ENCODE measurements at regions not wholly inside any gene's neighbourhood (a gene's known extent, or its start where the extent isn't known, plus 50 kb on each side); places are given as distances from the start of the nearest gene placed in this dataset.
A peak's percentile ranks its signal among the peaks of the same experiment; 100 is the strongest.

- DNase-seq (ENCODE audit: low read depth in 2 of 2), result peak in 1 of 2 experiments; percentile 1
Observed at GRCh38 chr3:177597311-177598096, 400.2 kb upstream of the TBL1XR1 start.

GRCh38 chr3:177598097-177598833 is 401.0 kb upstream of the TBL1XR1 start:
- no peak for DNase-seq (ENCODE audit: low read depth in 2 of 2)

- DNase-seq (ENCODE audit: low read depth in 2 of 2), result no peak
Observed at GRCh38 chr3:177599326-177599725, 402.0 kb upstream of the TBL1XR1 start.

- DNase-seq (ENCODE audit: low read depth in 2 of 2), result no peak
Observed at GRCh38 chr3:177599837-177600236, 402.6 kb upstream of the TBL1XR1 start.

GRCh38 chr3:177600411-177600810 is 403.1 kb upstream of the TBL1XR1 start:
- no peak for DNase-seq (ENCODE audit: low read depth in 2 of 2)

- no peak for DNase-seq (ENCODE audit: low read depth in 2 of 2)
Observed at GRCh38 chr3:177601152-177601551, 403.9 kb upstream of the TBL1XR1 start.

GRCh38 chr3:177602601-177603147 is 405.4 kb upstream of the TBL1XR1 start:
- no peak for DNase-seq (ENCODE audit: low read depth in 2 of 2)

GRCh38 chr3:177603148-177603603 is 405.9 kb upstream of the TBL1XR1 start:
- DNase-seq (ENCODE audit: low read depth in 2 of 2), result no peak

GRCh38 chr3:177604181-177604580 is 406.9 kb upstream of the TBL1XR1 start:
- no peak for DNase-seq (ENCODE audit: low read depth in 2 of 2)

- DNase-seq (ENCODE audit: low read depth in 2 of 2), result no peak
Observed at GRCh38 chr3:177606891-177607290, 409.6 kb upstream of the TBL1XR1 start.

GRCh38 chr3:177607589-177607988 is 410.3 kb upstream of the TBL1XR1 start:
- DNase-seq (ENCODE audit: low read depth in 2 of 2), result no peak

GRCh38 chr3:177608443-177608842 is 411.2 kb upstream of the TBL1XR1 start:
- DNase-seq (ENCODE audit: low read depth in 2 of 2), result no peak

GRCh38 chr3:177609613-177610012 is 412.3 kb upstream of the TBL1XR1 start:
- DNase-seq (ENCODE audit: low read depth in 2 of 2), result no peak

GRCh38 chr3:177610262-177610661 is 413.0 kb upstream of the TBL1XR1 start:
- DNase-seq (ENCODE audit: low read depth in 2 of 2), result no peak

GRCh38 chr3:177610686-177611633 is 413.7 kb upstream of the TBL1XR1 start:
- DNase-seq (ENCODE audit: low read depth in 2 of 2), result no peak

GRCh38 chr3:177611752-177612334 is 414.6 kb upstream of the TBL1XR1 start:
- no peak for DNase-seq (ENCODE audit: low read depth in 2 of 2)

- DNase-seq (ENCODE audit: low read depth in 2 of 2), result no peak
Observed at GRCh38 chr3:177613901-177614300, 416.6 kb upstream of the TBL1XR1 start.

GRCh38 chr3:177615015-177615414 is 417.7 kb upstream of the TBL1XR1 start:
- no peak for DNase-seq (ENCODE audit: low read depth in 2 of 2)

- no peak for DNase-seq (ENCODE audit: low read depth in 2 of 2)
Observed at GRCh38 chr3:177618873-177619733, 421.8 kb upstream of the TBL1XR1 start.

- no peak for DNase-seq (ENCODE audit: low read depth in 2 of 2)
Observed at GRCh38 chr3:177620073-177620472, 422.8 kb upstream of the TBL1XR1 start.

Data from stimulated activated CD4-positive, alpha-beta T cell treated with anti-CD3 and anti-CD28 coated beads, Interleukin-12 subunit alpha, Interleukin-12 subunit beta, amount 100 ng/mL, for 24 hours (primary cell).